Lower leg skin (tissue), 4 donors: ENCODE measurements at regions not wholly inside any gene's neighbourhood (a gene's known extent, or its start where the extent isn't known, plus 50 kb on each side); places are given as distances from the start of the nearest gene placed in this dataset.
A peak's percentile ranks its signal among the peaks of the same experiment; 100 is the strongest.

Experiments used
- DNase-seq, 2 donors: peaks; one replicate each; pipeline ENCODE4 v3.0.0-alpha.2; 2019; ENCODE audit warnings: low spot score in 2 of 2
- H3K4me3 ChIP-seq: fragments of 200-600 bp; sonication (generic); 2 replicates; pipeline ENCODE4 v1.5.1; 2017; ENCODE audit warnings: mild to moderate bottlenecking, low read depth; ENCODE audit not compliant: poor library complexity, severe bottlenecking
- POLR2A ChIP-seq, 2 donors: fragments of 450-650 bp; IDR thresholded peaks; one replicate each; pipeline ENCODE4 v1.6.1; 2016 to 2017; ENCODE audit warnings: antibody characterized with exemption in 2 of 2, mild to moderate bottlenecking in 1 of 2, moderate library complexity in 1 of 2
- WGBS, 2 donors: methylation state at CpG; one replicate each; pipeline ENCODE4 v1.1.5; 2018; 5-methylcytosine and 5-hydroxymethylcytosine counted together
- intact Hi-C: fragments of 100-400 bp; cut with DNase I; formaldehyde crosslinking; loops from one replicate; pipeline ENCODE4 v1.15.0; 2023; ENCODE audit warnings: low total_unique reads
- TF ChIP-seq, protein P1 (sequence below), 3 donors: fragments of 450-650 bp; IDR thresholded peaks; one replicate each; pipeline ENCODE4 v1.5.1; 2016; ENCODE audit warnings: antibody characterized with exemption in 3 of 3, mild to moderate bottlenecking in 3 of 3, moderate library complexity in 2 of 3

DNA sequence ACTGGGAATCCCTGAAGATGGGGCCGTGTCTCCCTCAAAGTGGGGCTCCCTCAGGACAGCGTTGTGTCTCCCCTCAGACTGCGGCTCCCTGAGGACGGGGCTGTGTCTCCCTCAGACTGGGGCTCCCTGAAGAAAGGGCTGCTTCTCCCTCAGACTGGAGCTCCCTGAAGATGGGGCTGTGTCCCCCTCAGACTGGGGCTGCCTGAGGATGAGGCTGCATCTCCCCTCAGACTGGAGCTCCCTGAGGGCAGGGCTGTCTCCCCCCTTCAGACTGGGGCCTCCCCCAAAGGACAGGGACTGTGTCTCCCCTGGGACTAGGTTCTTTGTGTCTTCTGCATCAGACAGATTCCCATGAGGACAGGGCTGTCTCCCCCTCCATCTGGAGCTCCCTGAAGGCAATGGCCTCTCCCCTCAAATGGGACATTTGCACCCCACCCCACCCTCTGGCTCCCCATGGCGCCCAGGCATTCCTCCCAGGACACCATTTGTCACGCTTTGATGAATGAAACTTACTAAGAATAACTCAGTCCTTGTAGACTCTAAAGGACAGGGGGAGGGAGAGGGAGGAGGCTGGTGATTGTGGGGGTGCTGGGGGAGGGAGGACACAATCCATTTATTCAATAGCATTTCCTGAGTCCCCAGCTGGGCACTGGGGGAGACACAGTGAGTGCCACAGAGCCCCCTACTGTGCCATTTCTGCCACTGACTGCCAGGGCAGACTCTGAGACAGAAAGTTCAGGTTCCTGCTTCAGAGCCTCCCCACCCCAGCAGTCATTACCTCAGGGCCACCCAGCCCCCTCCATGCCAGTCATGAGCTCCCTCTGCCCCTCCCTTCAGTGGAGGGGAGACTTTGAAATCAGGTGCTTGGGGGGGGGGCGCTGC is 122.4 kb downstream of the MRPL14 start:
- intact Hi-C loops = no loop called here
- H3K4me3 ChIP-seq = no peak overlapping the region
- WGBS, 2 donors = 61 to 72% methylated on average over 6 to 7 of the region's 7 CpGs
- DNase-seq = no peak
- TF ChIP-seq POLR2A (IDR thresholded peaks at IDR 0.05) = no peak
- TF ChIP-seq, protein P1, sequence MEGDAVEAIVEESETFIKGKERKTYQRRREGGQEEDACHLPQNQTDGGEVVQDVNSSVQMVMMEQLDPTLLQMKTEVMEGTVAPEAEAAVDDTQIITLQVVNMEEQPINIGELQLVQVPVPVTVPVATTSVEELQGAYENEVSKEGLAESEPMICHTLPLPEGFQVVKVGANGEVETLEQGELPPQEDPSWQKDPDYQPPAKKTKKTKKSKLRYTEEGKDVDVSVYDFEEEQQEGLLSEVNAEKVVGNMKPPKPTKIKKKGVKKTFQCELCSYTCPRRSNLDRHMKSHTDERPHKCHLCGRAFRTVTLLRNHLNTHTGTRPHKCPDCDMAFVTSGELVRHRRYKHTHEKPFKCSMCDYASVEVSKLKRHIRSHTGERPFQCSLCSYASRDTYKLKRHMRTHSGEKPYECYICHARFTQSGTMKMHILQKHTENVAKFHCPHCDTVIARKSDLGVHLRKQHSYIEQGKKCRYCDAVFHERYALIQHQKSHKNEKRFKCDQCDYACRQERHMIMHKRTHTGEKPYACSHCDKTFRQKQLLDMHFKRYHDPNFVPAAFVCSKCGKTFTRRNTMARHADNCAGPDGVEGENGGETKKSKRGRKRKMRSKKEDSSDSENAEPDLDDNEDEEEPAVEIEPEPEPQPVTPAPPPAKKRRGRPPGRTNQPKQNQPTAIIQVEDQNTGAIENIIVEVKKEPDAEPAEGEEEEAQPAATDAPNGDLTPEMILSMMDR (IDR thresholded peaks at IDR 0.05) = no peak

DNA sequence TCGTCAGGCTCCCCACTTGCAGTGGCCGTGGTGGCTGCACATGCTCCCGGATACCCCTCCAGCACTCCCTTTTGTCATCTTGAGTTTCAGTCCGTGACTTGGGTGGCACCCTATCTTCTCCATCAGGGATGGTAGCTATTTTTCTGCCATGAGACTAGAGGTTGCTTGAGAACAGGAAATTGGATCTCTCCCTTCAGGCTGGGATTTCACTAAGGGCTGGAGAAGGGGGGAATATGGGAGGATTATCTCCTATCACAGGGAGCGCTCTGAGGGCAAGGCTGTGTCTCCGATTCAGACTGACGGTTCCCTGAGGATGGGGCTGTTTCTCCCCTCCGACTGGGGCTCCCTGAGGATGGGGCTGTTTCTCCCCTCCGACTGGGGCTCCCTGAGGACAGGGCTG is 123.1 kb downstream of the MRPL14 start:
- TF ChIP-seq POLR2A (IDR thresholded peaks at IDR 0.05) = no peak
- TF ChIP-seq, protein P1 (IDR thresholded peaks at IDR 0.05) = no peak
- 72 to 77% methylated on average over 8 to 9 of the region's 9 CpGs for WGBS, 2 donors
- intact Hi-C loops = no loop called here
- H3K4me3 ChIP-seq = no peak overlapping the region
- no peak for DNase-seq

DNA sequence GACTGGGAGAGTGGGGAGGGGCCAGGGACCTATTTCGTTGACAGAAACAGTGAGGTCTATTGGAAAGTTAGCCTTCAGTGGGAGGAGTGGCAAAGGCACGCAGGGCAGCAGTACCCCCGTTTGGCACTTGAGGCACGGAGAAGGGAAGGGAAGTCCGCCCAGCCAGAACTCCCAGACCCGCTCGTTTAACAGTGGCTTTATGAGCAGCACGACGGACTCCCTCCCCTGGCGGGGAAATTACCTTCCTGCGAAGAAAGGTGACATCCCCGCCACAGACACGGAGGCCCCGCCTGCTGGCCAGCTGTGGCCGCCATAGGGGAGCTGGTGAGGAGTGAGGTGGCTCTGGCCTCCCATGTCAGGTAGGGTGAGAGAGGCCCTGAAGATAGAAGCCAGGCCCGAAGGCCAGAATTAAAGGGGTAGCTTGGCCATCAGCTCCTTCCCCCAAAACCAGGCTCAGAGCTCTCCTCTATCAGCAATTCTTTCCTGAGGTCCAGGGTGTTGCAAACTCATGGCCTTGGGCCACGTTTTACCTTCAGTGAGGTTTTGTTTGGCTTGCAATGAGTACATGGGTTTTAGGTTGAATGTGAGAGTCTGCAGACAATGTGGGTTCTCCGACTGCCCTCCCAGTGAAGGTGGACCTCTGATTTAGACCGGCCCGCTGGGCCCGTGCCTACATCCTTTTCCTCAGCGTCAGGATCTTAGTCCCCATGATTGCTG is 123.7 kb downstream of the MRPL14 start:
- TF ChIP-seq, protein P1 (IDR thresholded peaks at IDR 0.05) = peak in 1 of 3 donors; percentile 6
- TF ChIP-seq POLR2A (IDR thresholded peaks at IDR 0.05) = no peak
- WGBS, 2 donors = 85 to 86% methylated on average over 21 to 22 of the region's 22 CpGs
- no peak for DNase-seq
- intact Hi-C loops = no loop called here
- H3K4me3 ChIP-seq = no peak overlapping the region

DNA sequence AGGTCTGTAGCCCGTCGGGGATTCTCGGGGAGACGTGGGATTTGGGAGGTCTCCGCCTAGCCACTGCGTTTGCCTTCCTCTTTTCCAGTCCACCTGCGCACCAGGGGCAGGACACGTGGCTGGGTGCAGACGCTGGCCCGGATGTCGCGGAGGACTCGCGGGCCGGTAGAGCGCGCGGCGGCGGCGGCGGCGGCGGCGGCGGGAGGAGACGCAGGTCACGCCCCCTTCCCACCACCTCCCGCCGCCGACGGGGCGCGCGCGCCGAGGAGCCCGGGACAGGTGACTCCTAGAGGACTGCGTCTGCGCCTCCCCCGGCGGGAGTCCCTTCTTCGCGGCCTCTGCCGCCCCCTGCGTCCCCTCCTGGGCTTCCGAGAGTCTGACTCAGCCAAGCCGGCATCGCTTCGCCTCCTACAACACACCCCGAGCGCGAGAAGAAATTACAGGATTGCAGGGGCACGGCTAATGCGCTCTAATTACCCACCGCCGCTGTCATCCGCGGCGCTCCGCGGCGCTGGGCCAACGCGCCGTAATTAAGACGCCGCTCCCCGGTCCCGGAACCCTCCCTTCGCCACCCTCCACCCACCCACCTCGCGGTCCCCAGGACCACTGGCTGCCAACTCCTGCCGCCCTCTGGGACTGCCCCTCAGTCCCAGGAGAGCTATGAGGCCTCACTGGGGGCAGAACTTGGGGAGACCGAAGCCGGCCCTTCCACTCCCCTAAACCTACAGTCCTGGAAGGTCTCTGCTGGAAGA is 124.5 kb downstream of the MRPL14 start:
- no peak for TF ChIP-seq POLR2A (IDR thresholded peaks at IDR 0.05)
- TF ChIP-seq, protein P1 (IDR thresholded peaks at IDR 0.05) = no peak
- H3K4me3 ChIP-seq = no peak overlapping the region
- DNase-seq = no peak
- intact Hi-C loops = no loop called here
- 3 to 4% methylated on average over 38 to 50 of the region's 76 CpGs for WGBS, 2 donors

DNA sequence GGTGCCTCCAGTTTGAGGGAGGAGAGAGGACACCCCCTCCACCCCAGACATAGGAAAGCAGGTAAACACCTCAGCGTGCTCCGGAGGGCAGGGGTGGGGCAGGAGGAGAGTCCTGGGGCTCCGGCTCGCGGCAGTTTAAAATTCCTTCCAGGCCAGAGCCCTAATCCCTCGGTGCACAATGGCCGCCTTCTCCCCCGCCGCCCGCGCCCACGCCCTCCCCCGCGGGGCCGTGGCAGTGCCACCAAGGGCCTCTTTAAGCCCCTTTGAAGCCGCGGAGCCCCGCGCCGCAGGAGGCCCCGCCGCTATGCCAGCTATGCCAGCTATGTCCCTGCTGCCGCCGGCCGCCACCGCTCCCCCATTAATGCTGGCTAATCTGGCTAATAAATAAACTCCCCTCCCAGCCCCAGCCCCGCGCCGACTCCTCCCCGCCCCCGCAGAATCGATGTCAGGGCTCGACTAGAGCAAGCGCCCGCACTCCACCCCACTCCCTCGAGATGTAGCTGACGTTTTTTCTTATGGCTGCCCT is 125.1 kb downstream of the MRPL14 start:
- no peak for DNase-seq
- 2 to 4% methylated on average over 35 of the region's 37 CpGs for WGBS, 2 donors
- no peak for TF ChIP-seq POLR2A (IDR thresholded peaks at IDR 0.05)
- TF ChIP-seq, protein P1 (IDR thresholded peaks at IDR 0.05) = no peak
- no peak overlapping the region for H3K4me3 ChIP-seq
- intact Hi-C loops = no loop called here
